Smooth muscle cell (in vitro differentiated cells): ENCODE measurements at regions not wholly inside any gene's neighbourhood (a gene's known extent, or its start where the extent isn't known, plus 50 kb on each side); places are given as distances from the start of the nearest gene placed in this dataset.
A peak's percentile ranks its signal among the peaks of the same experiment; 100 is the strongest.

Experiments used
- DNase-seq: peaks from one replicate; lab custom pipeline; 2025; ENCODE audit not compliant: unreplicated experiment; lab: John Stamatoyannopoulos, UW
- H2AFZ ChIP-seq: fragments of 200-600 bp; sonication (generic); 2 replicates; pipeline ENCODE4 v1.6.0; 2016; ENCODE audit warnings: antibody characterized with exemption, low read depth, mild to moderate bottlenecking
- H3F3A ChIP-seq: fragments of 200-600 bp; sonication (generic); 2 replicates; pipeline ENCODE4 v1.6.0; 2017; ENCODE audit warnings: antibody characterized with exemption, low read depth
- H3K27ac ChIP-seq: fragments of 200-600 bp; sonication (generic); 2 replicates; pipeline ENCODE4 v1.5.1; 2016; ENCODE audit warnings: low read depth, mild to moderate bottlenecking
- H3K27me3 ChIP-seq: fragments of 200-600 bp; sonication (generic); 2 replicates; pipeline ENCODE4 v1.6.1; 2016; ENCODE audit warnings: low read depth, mild to moderate bottlenecking
- H3K36me3 ChIP-seq: fragments of 200-600 bp; sonication (generic); 2 replicates; pipeline ENCODE4 v1.5.1; 2016; ENCODE audit warnings: low read depth
- H3K4me1 ChIP-seq: fragments of 200-600 bp; sonication (generic); 2 replicates; pipeline ENCODE4 v1.5.1; 2016; ENCODE audit warnings: low read depth
- H3K4me2 ChIP-seq: fragments of 200-600 bp; sonication (generic); 2 replicates; pipeline ENCODE4 v1.6.0; 2016; ENCODE audit warnings: mild to moderate bottlenecking
- H3K4me3 ChIP-seq: fragments of 200-600 bp; sonication (generic); 2 replicates; pipeline ENCODE4 v1.5.1; 2016; ENCODE audit warnings: mild to moderate bottlenecking
- H3K79me2 ChIP-seq: fragments of 200-600 bp; sonication (generic); 2 replicates; pipeline ENCODE4 v1.6.0; 2016; ENCODE audit warnings: low read depth, mild to moderate bottlenecking
- H3K9ac ChIP-seq: fragments of 200-600 bp; sonication (generic); 2 replicates; pipeline ENCODE4 v1.6.0; 2016; ENCODE audit warnings: low read depth
- H3K9me3 ChIP-seq: fragments of 200-600 bp; sonication (generic); replicated peaks from 2 replicates; pipeline ENCODE4 v1.5.1; 2016; ENCODE audit warnings: low read depth
- H4K20me1 ChIP-seq: fragments of 200-600 bp; sonication (generic); 2 replicates; pipeline ENCODE4 v1.6.0; 2016; ENCODE audit warnings: low read depth
- WGBS: methylation state at CpG from one replicate; pipeline ENCODE4 v1.1.7; 2016; ENCODE audit warnings: low lambda C conversion rate; 5-methylcytosine and 5-hydroxymethylcytosine counted together
- TF ChIP-seq, protein P1 (sequence below): fragments of 200-600 bp; sonication (generic); IDR thresholded peaks from 2 replicates; pipeline ENCODE4 v1.5.1; 2017; ENCODE audit warnings: borderline replicate concordance, mild to moderate bottlenecking, antibody characterized with exemption; ENCODE audit not compliant: insufficient read depth, poor library complexity, severe bottlenecking

DNA sequence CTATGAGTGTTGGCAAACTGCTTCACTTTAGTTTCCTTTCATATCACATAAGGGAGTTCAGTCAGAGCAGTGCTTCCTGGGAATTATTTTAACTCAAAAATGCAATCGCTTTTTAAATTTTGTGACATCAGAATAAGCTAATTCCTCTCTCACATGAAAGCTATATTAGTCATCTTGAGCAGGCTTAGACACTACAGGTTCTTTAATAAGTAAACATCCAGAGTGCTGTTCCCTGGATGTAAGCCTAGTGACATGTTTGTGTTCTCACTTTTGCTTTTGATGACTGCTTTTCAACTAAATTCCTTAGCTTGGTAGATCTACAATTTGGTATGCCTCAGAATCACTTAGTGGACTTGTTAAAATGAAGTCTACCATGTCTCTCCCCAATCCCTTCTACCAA is 252.7 kb upstream of the POU3F2 start:
- no peak for DNase-seq
- Histone ChIP-seq H3F3A (no peaks in the 10 kb centered on the region), H3K4me2 (no peak overlapping the region), H3K36me3 (no peaks in the 10 kb centered on the region), H3K9ac (no peak overlapping the region), H3K4me3 (no peak overlapping the region), H3K79me2 (no peaks in the 10 kb centered on the region), H3K27ac (peak overlapping the region; percentile 89), H4K20me1 (no peaks in the 10 kb centered on the region), H3K9me3 (no peaks in the 10 kb centered on the region), H2AFZ (no peak overlapping the region), H3K27me3 (no peaks in the 10 kb centered on the region), H3K4me1 (peaks cover 6% of the 10 kb centered on the region)
- WGBS: 67% methylated on average over 1 of the region's 1 CpG
- TF ChIP-seq, protein P1, sequence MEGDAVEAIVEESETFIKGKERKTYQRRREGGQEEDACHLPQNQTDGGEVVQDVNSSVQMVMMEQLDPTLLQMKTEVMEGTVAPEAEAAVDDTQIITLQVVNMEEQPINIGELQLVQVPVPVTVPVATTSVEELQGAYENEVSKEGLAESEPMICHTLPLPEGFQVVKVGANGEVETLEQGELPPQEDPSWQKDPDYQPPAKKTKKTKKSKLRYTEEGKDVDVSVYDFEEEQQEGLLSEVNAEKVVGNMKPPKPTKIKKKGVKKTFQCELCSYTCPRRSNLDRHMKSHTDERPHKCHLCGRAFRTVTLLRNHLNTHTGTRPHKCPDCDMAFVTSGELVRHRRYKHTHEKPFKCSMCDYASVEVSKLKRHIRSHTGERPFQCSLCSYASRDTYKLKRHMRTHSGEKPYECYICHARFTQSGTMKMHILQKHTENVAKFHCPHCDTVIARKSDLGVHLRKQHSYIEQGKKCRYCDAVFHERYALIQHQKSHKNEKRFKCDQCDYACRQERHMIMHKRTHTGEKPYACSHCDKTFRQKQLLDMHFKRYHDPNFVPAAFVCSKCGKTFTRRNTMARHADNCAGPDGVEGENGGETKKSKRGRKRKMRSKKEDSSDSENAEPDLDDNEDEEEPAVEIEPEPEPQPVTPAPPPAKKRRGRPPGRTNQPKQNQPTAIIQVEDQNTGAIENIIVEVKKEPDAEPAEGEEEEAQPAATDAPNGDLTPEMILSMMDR: no peak

DNA sequence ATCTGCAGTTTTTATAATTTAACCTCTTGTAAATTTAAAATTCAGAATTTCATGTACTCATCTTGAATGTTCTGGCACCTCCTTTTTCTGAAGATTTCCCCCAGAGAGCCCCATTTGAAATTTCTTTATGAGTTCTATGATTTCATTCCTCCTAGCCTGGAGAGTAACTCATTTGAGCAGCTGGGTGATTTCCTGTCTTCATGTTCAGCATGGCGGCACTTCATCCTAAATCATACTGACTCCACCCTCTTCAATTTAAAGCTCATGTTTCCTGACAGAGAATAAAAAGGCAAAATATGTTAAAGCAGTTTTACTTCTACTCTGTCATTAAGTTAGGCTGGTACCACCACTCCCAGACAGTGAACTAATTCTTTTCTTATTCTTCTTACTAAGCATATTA is 250.9 kb upstream of the POU3F2 start:
- no peak overlapping the region for H3K9ac ChIP-seq
- no peaks in the 10 kb centered on the region for H3K4me1 ChIP-seq
- H3K4me3 ChIP-seq: no peak overlapping the region
- no peaks in the 10 kb centered on the region for H3K9me3 ChIP-seq
- no peaks in the 10 kb centered on the region for H4K20me1 ChIP-seq
- H3K36me3 ChIP-seq: no peaks in the 10 kb centered on the region
- no peak overlapping the region for H3K4me2 ChIP-seq
- H3K27me3 ChIP-seq: no peaks in the 10 kb centered on the region
- 88% methylated on average over 1 of the region's 1 CpG for WGBS
- H2AFZ ChIP-seq: no peak overlapping the region
- TF ChIP-seq, protein P1: no peak
- H3K79me2 ChIP-seq: no peaks in the 10 kb centered on the region
- H3K27ac ChIP-seq: no peak overlapping the region
- H3F3A ChIP-seq: no peaks in the 10 kb centered on the region
- no peak for DNase-seq

DNA sequence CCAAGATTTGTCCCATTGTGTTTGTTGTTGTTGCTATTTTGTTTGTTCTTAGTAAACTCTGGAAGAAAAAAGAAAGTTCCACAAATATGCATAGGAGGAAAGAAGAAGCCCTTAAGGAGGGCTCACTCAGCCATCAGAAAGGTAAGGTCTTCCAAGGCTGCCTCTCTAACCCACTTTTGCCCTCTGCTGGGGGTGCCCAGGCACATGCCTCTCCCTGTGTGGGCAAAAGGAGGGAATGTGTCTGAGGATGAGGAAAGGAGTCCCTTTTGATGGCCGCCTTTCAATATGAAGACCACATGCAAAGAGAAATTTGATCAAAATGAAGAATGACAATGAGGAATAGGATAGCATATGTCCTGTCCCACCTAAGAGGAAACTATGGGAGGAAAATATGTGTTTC is 248.2 kb upstream of the POU3F2 start:
- no peak for DNase-seq
- Histone ChIP-seq H3F3A (no peaks in the 10 kb centered on the region), H3K36me3 (no peaks in the 10 kb centered on the region), H3K9me3 (no peaks in the 10 kb centered on the region), H3K27me3 (no peaks in the 10 kb centered on the region), H3K9ac (no peak overlapping the region), H2AFZ (no peak overlapping the region), H4K20me1 (no peaks in the 10 kb centered on the region), H3K4me1 (no peaks in the 10 kb centered on the region), H3K4me2 (no peak overlapping the region), H3K27ac (no peak overlapping the region), H3K79me2 (no peaks in the 10 kb centered on the region), H3K4me3 (no peak overlapping the region)
- TF ChIP-seq, protein P1: no peak
- 52% methylated on average over 1 of the region's 1 CpG for WGBS

DNA sequence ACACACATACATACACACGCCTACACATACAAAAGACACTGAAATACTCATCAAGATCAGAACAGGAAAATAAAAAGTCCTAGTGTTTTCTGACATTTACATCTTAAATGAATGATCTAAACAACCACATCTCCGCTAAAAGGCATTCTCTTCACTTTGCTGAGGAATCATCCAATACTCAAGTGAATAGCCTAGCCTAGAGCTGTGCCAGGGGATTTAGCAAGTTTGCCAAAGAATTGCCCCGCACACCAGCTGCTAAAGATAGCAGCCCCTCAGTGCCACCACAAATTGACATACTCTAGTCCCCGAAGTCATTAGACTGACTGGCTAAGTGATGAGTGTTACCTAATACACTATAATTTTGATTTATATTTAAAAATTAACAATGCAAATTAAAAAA is 246.8 kb upstream of the POU3F2 start:
- Histone ChIP-seq H4K20me1 (no peaks in the 10 kb centered on the region), H2AFZ (no peak overlapping the region), H3K4me3 (no peak overlapping the region), H3K9ac (no peak overlapping the region), H3K9me3 (no peaks in the 10 kb centered on the region), H3K4me2 (no peak overlapping the region), H3K79me2 (no peaks in the 10 kb centered on the region), H3K4me1 (no peaks in the 10 kb centered on the region), H3K27me3 (no peaks in the 10 kb centered on the region), H3K27ac (no peak overlapping the region), H3F3A (no peaks in the 10 kb centered on the region), H3K36me3 (no peaks in the 10 kb centered on the region)
- TF ChIP-seq, protein P1: no peak
- 93% methylated on average over 4 of the region's 4 CpGs for WGBS
- no peak for DNase-seq
